ENCODE measurements at regions not wholly inside any gene's neighbourhood (a gene's known extent, or its start where the extent isn't known, plus 50 kb on each side); places are given as distances from the start of the nearest gene placed in this dataset.

DNA sequence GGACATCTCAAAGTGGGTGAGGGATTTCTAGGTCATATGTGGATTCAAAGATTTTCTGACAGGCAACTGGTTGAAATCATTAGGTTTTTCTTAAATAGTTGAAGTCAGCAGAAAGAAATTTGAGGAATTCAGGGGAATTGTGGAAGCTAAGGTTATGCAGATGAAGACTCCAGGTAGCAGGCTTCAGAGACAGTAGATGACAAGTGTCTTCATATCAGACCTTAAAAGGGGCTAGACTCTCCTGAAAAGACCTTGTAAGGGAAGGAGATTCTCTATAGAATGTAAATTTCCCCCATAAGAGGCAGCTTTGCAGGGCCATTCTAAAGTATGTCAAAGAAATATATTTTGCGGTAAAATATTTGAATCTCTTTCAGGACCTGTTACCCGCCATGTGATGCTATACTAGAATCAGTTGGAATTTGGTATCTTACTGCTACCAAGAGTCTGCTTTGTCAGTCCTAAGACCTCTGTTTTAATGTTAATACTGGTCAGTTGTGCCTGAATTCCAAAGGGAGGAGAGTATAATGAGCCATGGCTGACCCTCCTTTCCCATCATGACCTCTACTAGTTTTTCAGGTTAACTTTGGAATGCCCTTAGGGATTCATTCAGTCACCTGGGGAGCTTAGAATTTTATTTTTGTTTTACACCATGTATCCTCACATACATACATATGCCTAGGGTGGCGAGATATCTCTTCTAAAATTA is 1115.5 kb upstream of the SLC10A2 start:
- Histone ChIP-seq H2BK15ac (ENCODE audit: low read depth, low read length) (no peak overlapping the region), H3K4me3 (ENCODE audit: insufficient read depth, low read depth, low read length) (no peak overlapping the region), H2BK5ac (ENCODE audit: low read depth, low read length, poor library complexity, severe bottlenecking) (no peak overlapping the region), H2BK120ac (ENCODE audit: low read depth, low read length) (no peak overlapping the region), H3K27me3 (ENCODE audit: control insufficient read depth, insufficient read depth, low read length) (no peaks in the 10 kb centered on the region), H3K9me3 (ENCODE audit: control insufficient read depth, insufficient read depth, low read length) (no peaks in the 10 kb centered on the region), H3K9me1 (ENCODE audit: insufficient read depth, low read length) (no peaks in the 10 kb centered on the region), H3K9ac (ENCODE audit: low read depth, low read length) (no peak overlapping the region), H3K4me2 (ENCODE audit: low read depth, low read length) (no peak overlapping the region), H3K18ac (ENCODE audit: low read depth, low read length) (no peak overlapping the region), H4K5ac (ENCODE audit: low read depth, low read length) (no peak overlapping the region), H4K91ac (ENCODE audit: insufficient read depth, low read depth, low read length) (no peak overlapping the region), H4K20me1 (ENCODE audit: insufficient read depth, low read length) (no peaks in the 10 kb centered on the region), H3K4me1 (ENCODE audit: control insufficient read depth, insufficient read depth, low read length) (no peaks in the 10 kb centered on the region), H3K36me3 (ENCODE audit: control insufficient read depth, insufficient read depth, low read length) (no peaks in the 10 kb centered on the region), H4K8ac (ENCODE audit: low read depth in 2 of 2, low read length in 2 of 2) (no peak overlapping the region), H2BK20ac (ENCODE audit: low read depth, low read length) (no peak overlapping the region), H3K14ac (replicated peaks; ENCODE audit: low read depth, low read length) (no peak overlapping the region), H3K56ac (ENCODE audit: extremely low read depth, insufficient read depth, low read length) (no peak overlapping the region), H2AK9ac (replicated peaks; ENCODE audit: low read depth, low read length, poor library complexity) (no peak overlapping the region), H2AK5ac (ENCODE audit: low read depth, low read length) (no peak overlapping the region), H3K4ac (ENCODE audit: low read depth, low read length) (no peak overlapping the region), H3K79me1 (ENCODE audit: low read depth in 1 of 2, low read length in 2 of 2) (no peaks in the 10 kb centered on the region), H2AFZ (replicated peaks; ENCODE audit: low read length, poor library complexity) (no peak overlapping the region), H3K23ac (ENCODE audit: low read depth, low read length) (no peak overlapping the region), H3K27ac (ENCODE audit: insufficient read depth, low read length) (no peak overlapping the region)
- no TSS peak for BruUV-seq (replicated peaks)
- DNase-seq = no peak
- ChIA-PET CTCF (no interaction called here), POLR2A (ENCODE audit: unreplicated experiment) (no interaction called here)
- dilution Hi-C loops (cut with HindIII; ENCODE audit: low sequenced_read_pairs, unreplicated experiment) = no loop called here
- ATAC-seq (ENCODE audit: low read depth) = no peak
- WGBS, 2 experiments (ENCODE audit: extremely low coverage in 2 of 2, insufficient read length in 1 of 2) = no CpG with 5 or more reads among the region's 3 CpGs
- intact Hi-C loops (cut with micrococcal nuclease) = no loop called here
- TF ChIP-seq, protein P1, sequence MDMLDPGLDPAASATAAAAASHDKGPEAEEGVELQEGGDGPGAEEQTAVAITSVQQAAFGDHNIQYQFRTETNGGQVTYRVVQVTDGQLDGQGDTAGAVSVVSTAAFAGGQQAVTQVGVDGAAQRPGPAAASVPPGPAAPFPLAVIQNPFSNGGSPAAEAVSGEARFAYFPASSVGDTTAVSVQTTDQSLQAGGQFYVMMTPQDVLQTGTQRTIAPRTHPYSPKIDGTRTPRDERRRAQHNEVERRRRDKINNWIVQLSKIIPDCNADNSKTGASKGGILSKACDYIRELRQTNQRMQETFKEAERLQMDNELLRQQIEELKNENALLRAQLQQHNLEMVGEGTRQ (IDR thresholded peaks at IDR 0.05; ENCODE audit: low read depth, low read length) = no peak
- no peak for TF ChIP-seq RFX5 (IDR thresholded peaks at IDR 0.05; ENCODE audit: low read depth, low read length)
- no peak for TF ChIP-seq MXI1 (IDR thresholded peaks at IDR 0.05; ENCODE audit: borderline replicate concordance, low read depth, low read length)
- TF ChIP-seq NFE2L2 (IDR thresholded peaks at IDR 0.05; ENCODE audit: low read depth, low read length) = no peak
- TF ChIP-seq RCOR1 (IDR thresholded peaks at IDR 0.05; ENCODE audit: insufficient replicate concordance, low read length) = no peak
- no peak for TF ChIP-seq MAZ (IDR thresholded peaks at IDR 0.05; ENCODE audit: borderline replicate concordance, low read depth, low read length)
- TF ChIP-seq, protein P2, sequence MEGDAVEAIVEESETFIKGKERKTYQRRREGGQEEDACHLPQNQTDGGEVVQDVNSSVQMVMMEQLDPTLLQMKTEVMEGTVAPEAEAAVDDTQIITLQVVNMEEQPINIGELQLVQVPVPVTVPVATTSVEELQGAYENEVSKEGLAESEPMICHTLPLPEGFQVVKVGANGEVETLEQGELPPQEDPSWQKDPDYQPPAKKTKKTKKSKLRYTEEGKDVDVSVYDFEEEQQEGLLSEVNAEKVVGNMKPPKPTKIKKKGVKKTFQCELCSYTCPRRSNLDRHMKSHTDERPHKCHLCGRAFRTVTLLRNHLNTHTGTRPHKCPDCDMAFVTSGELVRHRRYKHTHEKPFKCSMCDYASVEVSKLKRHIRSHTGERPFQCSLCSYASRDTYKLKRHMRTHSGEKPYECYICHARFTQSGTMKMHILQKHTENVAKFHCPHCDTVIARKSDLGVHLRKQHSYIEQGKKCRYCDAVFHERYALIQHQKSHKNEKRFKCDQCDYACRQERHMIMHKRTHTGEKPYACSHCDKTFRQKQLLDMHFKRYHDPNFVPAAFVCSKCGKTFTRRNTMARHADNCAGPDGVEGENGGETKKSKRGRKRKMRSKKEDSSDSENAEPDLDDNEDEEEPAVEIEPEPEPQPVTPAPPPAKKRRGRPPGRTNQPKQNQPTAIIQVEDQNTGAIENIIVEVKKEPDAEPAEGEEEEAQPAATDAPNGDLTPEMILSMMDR (conservative IDR thresholded peaks at IDR 0.05; ENCODE audit: low read depth, low read length) = no peak
- TF ChIP-seq CHD1 (IDR thresholded peaks at IDR 0.05; ENCODE audit: low read depth, low read length) = no peak
- no peak for TF ChIP-seq MAFK (IDR thresholded peaks at IDR 0.05; ENCODE audit: low read depth, low read length)
- TF ChIP-seq POLR2A (IDR thresholded peaks at IDR 0.05; ENCODE audit: low read depth, low read length) = no peak
- TF ChIP-seq BHLHE40 (IDR thresholded peaks at IDR 0.05; ENCODE audit: low read depth, low read length) = no peak
- no peak for TF ChIP-seq FOS (IDR thresholded peaks at IDR 0.05; ENCODE audit: low read depth, low read length)
- no peak for TF ChIP-seq CEBPB (IDR thresholded peaks at IDR 0.05; ENCODE audit: low read depth, low read length)
- TF ChIP-seq, protein P3, sequence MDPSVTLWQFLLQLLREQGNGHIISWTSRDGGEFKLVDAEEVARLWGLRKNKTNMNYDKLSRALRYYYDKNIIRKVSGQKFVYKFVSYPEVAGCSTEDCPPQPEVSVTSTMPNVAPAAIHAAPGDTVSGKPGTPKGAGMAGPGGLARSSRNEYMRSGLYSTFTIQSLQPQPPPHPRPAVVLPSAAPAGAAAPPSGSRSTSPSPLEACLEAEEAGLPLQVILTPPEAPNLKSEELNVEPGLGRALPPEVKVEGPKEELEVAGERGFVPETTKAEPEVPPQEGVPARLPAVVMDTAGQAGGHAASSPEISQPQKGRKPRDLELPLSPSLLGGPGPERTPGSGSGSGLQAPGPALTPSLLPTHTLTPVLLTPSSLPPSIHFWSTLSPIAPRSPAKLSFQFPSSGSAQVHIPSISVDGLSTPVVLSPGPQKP (IDR thresholded peaks at IDR 0.05; ENCODE audit: borderline replicate concordance, low read depth, low read length) = no peak
- no peak for TF ChIP-seq SMC3 (IDR thresholded peaks at IDR 0.05; ENCODE audit: low read depth, low read length)
- no peak for TF ChIP-seq RAD21 (IDR thresholded peaks at IDR 0.05; ENCODE audit: low read length)
- in situ Hi-C loops (cut with MboI; ENCODE audit: low sequenced_read_pairs) = no loop called here

All from IMR-90 (cell line).